22Rv1 (cell line): ENCODE measurements at regions not wholly inside any gene's neighbourhood (a gene's known extent, or its start where the extent isn't known, plus 50 kb on each side); places are given as distances from the start of the nearest gene placed in this dataset.
"Not testable (repeated sequence)": the region's sequence is repeated elsewhere in the genome, so short reads cannot be mapped to it uniquely, and the experiment has no call there.

ENCODE experiments used
- ZFX ChIP-seq: fragments of 450-650 bp; IDR thresholded peaks from 2 replicates; pipeline ENCODE4 v1.6.1; 2017; ENCODE audit warnings: antibody characterized with exemption, borderline replicate concordance
- TF ChIP-seq, protein P1 (sequence below): fragments of 450-650 bp; IDR thresholded peaks from 2 replicates; pipeline ENCODE4 v1.5.1; 2017; ENCODE audit warnings: mild to moderate bottlenecking

DNA sequence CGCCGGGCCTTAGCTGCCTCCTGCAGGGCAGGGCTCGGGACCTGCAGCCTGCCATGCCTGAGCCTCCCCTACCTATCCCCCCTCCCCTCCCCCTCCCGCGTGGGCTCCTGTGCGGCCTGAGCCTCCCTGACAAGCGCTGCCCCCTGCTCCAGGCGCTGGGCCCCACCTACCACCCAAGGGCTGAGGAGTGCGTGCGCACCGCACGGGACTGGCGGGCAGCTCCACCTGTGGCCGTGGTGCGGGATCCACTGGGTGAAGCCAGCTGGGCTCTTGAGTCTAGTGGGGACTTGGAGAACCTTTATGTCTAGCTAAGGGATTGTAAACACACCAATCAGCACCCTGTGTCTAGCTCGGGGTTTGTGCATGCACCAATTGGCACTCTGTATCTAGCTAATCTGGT, 554.6 kb upstream of the ACTRT1 start:
- TF ChIP-seq, protein P1, sequence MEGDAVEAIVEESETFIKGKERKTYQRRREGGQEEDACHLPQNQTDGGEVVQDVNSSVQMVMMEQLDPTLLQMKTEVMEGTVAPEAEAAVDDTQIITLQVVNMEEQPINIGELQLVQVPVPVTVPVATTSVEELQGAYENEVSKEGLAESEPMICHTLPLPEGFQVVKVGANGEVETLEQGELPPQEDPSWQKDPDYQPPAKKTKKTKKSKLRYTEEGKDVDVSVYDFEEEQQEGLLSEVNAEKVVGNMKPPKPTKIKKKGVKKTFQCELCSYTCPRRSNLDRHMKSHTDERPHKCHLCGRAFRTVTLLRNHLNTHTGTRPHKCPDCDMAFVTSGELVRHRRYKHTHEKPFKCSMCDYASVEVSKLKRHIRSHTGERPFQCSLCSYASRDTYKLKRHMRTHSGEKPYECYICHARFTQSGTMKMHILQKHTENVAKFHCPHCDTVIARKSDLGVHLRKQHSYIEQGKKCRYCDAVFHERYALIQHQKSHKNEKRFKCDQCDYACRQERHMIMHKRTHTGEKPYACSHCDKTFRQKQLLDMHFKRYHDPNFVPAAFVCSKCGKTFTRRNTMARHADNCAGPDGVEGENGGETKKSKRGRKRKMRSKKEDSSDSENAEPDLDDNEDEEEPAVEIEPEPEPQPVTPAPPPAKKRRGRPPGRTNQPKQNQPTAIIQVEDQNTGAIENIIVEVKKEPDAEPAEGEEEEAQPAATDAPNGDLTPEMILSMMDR, result not testable (repeated sequence)
- not testable (repeated sequence) for TF ChIP-seq ZFX
